ENCODE measurements at regions not wholly inside any gene's neighbourhood (a gene's known extent, or its start where the extent isn't known, plus 50 kb on each side); places are given as distances from the start of the nearest gene placed in this dataset.
"Not testable (repeated sequence)": the region's sequence is repeated elsewhere in the genome, so short reads cannot be mapped to it uniquely, and the experiment has no call there.

DNA sequence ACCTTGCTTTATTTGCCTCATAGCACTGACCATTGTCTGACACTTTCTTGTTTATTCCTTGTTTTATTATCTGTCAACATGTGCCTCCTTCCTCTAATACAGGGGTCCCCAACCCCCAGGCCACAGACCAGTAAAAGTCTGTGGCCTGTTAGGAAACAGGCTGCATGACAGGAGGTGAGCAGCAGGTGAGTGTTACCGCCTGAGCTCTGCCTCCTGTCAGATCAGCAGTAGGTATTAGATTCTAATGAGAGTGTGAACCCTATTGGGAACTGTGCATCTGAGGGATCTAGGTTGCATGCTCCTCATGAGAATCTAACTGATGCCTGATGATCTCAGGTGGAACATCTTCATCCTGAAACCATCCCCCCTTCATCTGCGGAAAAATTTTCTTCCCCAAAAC lies 228.0 kb downstream of the HINT1 start:
- no peak overlapping the region for H3K4me3 Mint-ChIP-seq
- TF ChIP-seq, protein P1, sequence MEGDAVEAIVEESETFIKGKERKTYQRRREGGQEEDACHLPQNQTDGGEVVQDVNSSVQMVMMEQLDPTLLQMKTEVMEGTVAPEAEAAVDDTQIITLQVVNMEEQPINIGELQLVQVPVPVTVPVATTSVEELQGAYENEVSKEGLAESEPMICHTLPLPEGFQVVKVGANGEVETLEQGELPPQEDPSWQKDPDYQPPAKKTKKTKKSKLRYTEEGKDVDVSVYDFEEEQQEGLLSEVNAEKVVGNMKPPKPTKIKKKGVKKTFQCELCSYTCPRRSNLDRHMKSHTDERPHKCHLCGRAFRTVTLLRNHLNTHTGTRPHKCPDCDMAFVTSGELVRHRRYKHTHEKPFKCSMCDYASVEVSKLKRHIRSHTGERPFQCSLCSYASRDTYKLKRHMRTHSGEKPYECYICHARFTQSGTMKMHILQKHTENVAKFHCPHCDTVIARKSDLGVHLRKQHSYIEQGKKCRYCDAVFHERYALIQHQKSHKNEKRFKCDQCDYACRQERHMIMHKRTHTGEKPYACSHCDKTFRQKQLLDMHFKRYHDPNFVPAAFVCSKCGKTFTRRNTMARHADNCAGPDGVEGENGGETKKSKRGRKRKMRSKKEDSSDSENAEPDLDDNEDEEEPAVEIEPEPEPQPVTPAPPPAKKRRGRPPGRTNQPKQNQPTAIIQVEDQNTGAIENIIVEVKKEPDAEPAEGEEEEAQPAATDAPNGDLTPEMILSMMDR (IDR thresholded peaks at IDR 0.05): no peak

DNA sequence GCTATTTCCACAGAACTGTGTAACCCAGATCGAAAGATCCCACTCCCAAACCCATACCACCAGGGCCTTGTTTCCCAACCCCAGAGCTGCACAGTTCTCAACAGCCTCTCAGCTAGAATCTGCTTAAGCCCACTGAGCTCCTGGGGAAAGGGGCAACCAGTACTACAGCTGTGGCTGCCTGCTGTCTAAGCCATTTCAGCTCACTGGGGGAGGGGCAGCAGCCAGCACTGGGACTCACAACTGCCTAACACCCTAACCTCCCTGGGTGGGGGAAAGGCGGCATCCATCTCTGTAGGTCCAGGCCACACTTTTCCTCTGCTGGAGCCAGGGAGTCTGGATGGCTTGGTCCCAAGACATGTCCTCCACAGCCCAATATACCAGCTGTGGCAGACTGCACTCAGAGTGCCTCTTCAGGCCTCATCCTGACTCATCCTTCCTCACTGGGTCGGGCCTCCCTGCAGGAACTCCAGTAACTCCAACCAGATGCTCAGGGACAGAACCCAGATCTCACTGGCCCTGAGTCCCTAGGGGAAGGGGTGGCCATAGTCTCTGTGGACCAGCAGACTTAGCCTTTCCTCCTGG lies 241.4 kb downstream of the HINT1 start:
- TF ChIP-seq, protein P1 (IDR thresholded peaks at IDR 0.05): no peak
- H3K4me3 Mint-ChIP-seq: no peak overlapping the region
- no peaks in the 10 kb centered on the region for H3K36me3 Mint-ChIP-seq (ENCODE audit: low read depth)
- H3K9me3 Mint-ChIP-seq: peaks cover 13% of the 10 kb centered on the region
- no peak for DNase-seq
- no peaks in the 10 kb centered on the region for H3K27me3 Mint-ChIP-seq (ENCODE audit: low read depth, poor library complexity)
- H3K4me1 Mint-ChIP-seq: no peaks in the 10 kb centered on the region
- no peak overlapping the region for H3K27ac Mint-ChIP-seq

More for the DNA sequence above, 228.0 kb downstream of the HINT1 start:
- no peak for DNase-seq
- no peaks in the 10 kb centered on the region for H3K27me3 Mint-ChIP-seq (ENCODE audit: low read depth, poor library complexity)
- peak overlapping the region; percentile 34 for H3K27ac Mint-ChIP-seq
- H3K9me3 Mint-ChIP-seq: peaks cover 16% of the 10 kb centered on the region
- H3K4me1 Mint-ChIP-seq: peaks cover 7% of the 10 kb centered on the region
- H3K36me3 Mint-ChIP-seq (ENCODE audit: low read depth): no peaks in the 10 kb centered on the region

GRCh38 chr5:130912088-130912487 lies 253.0 kb downstream of the HINT1 start:
- TF ChIP-seq, protein P1 (IDR thresholded peaks at IDR 0.05): no peak
- Mint-ChIP-seq H3K4me1 (peaks cover 10% of the 10 kb centered on the region), H3K9me3 (peaks cover 11% of the 10 kb centered on the region), H3K27ac (no peak overlapping the region), H3K4me3 (no peak overlapping the region), H3K36me3 (ENCODE audit: low read depth) (no peaks in the 10 kb centered on the region), H3K27me3 (ENCODE audit: low read depth, poor library complexity) (no peaks in the 10 kb centered on the region)
- DNase-seq: no peak

GRCh38 chr5:130908186-130908585 lies 256.9 kb downstream of the HINT1 start:
- no peaks in the 10 kb centered on the region for H3K36me3 Mint-ChIP-seq (ENCODE audit: low read depth)
- TF ChIP-seq, protein P1 (IDR thresholded peaks at IDR 0.05): no peak
- H3K27me3 Mint-ChIP-seq (ENCODE audit: low read depth, poor library complexity): no peaks in the 10 kb centered on the region
- peaks cover 18% of the 10 kb centered on the region for H3K9me3 Mint-ChIP-seq
- no peak overlapping the region for H3K27ac Mint-ChIP-seq
- peaks cover 10% of the 10 kb centered on the region for H3K4me1 Mint-ChIP-seq
- H3K4me3 Mint-ChIP-seq: no peak overlapping the region
- no peak for DNase-seq

DNA sequence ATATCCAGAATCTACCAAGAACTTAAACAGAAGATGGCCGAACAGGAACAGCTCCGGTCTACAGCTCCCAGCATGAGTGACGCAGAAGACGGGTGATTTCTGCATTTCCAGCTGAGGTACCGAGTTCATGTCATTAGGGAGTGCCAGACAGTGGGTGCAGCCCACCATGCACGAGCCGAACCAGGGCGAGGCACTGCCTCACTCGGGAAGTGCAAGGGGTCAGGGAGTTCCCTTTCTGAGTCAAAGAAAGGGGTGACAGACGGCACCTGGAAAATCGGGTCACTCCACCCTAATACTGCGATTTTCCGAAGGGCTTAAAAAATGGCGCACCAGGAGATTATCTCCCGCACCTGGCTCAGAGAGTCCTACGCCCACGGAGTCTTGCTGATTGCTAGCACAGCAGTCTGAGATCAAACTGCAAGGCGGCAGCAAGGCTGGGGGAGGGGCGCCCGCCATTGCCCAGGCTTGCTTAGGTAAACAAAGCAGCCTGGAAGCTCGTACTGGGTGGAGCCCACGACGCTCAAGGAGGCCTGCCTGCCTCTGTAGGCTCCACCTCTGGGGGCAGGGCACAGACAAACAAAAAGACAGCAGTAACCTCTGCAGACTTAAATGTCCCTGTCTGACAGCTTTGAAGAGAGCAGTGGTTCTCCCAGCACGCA lies 267.4 kb downstream of the HINT1 start:
- Mint-ChIP-seq H3K36me3 (ENCODE audit: low read depth) (peaks cover 32% of the 10 kb centered on the region), H3K9me3 (peaks cover 69% of the 10 kb centered on the region)
- H3K27ac Mint-ChIP-seq; H3K4me3 Mint-ChIP-seq; H3K27me3 Mint-ChIP-seq (ENCODE audit: low read depth, poor library complexity); H3K4me1 Mint-ChIP-seq; DNase-seq: not testable (repeated sequence)

- not testable (repeated sequence) for H3K27me3 Mint-ChIP-seq (ENCODE audit: low read depth, poor library complexity); H3K4me3 Mint-ChIP-seq; H3K27ac Mint-ChIP-seq; DNase-seq; H3K4me1 Mint-ChIP-seq
- peaks cover 32% of the 10 kb centered on the region for H3K36me3 Mint-ChIP-seq (ENCODE audit: low read depth)
- H3K9me3 Mint-ChIP-seq: peaks cover 64% of the 10 kb centered on the region
These were observed 267.9 kb downstream of the HINT1 start for GRCh38 chr5:130897181-130897536.

GRCh38 chr5:130896636-130897035 lies 268.4 kb downstream of the HINT1 start:
- Mint-ChIP-seq H3K27ac (no peak overlapping the region), H3K4me1 (peaks cover 10% of the 10 kb centered on the region), H3K36me3 (ENCODE audit: low read depth) (peaks cover 32% of the 10 kb centered on the region), H3K4me3 (no peak overlapping the region), H3K9me3 (peaks cover 60% of the 10 kb centered on the region), H3K27me3 (ENCODE audit: low read depth, poor library complexity) (peaks cover 5% of the 10 kb centered on the region)
- DNase-seq: no peak
- TF ChIP-seq, protein P1 (IDR thresholded peaks at IDR 0.05): no peak
